AG09319 (cell line): ENCODE measurements at regions not wholly inside any gene's neighbourhood (a gene's known extent, or its start where the extent isn't known, plus 50 kb on each side); places are given as distances from the start of the nearest gene placed in this dataset.

Source experiments
- DNase-seq: peaks from one replicate; pipeline ENCODE4 v3.0.0-alpha.2; 2010; ENCODE audit warnings: low read depth; ENCODE audit errors: extremely low read depth
- CTCF ChIP-seq: IDR thresholded peaks from 2 replicates; pipeline ENCODE4 v1.5.1; 2011; ENCODE audit warnings: low read depth, mild to moderate bottlenecking, inconsistent platforms, low read length, moderate library complexity

GRCh38 chr7:80403686-80404241 lies 108.1 kb downstream of the GNAT3 start:
- DNase-seq = no peak
- TF ChIP-seq CTCF = no peak

GRCh38 chr7:80401708-80402107 lies 110.2 kb downstream of the GNAT3 start:
- no peak for TF ChIP-seq CTCF
- DNase-seq = no peak

- TF ChIP-seq CTCF = no peak
- no peak for DNase-seq
Measured at GRCh38 chr7:80393786-80394185, 118.1 kb downstream of the GNAT3 start.

- no peak for DNase-seq
- peak; percentile 46 for TF ChIP-seq CTCF
Measured at GRCh38 chr7:80392229-80393169, 119.4 kb downstream of the GNAT3 start.

GRCh38 chr7:80387634-80388193 lies 124.2 kb downstream of the GNAT3 start:
- TF ChIP-seq CTCF = no peak
- no peak for DNase-seq

GRCh38 chr7:80386686-80387085 lies 125.2 kb downstream of the GNAT3 start:
- TF ChIP-seq CTCF = no peak
- DNase-seq = no peak

GRCh38 chr7:80385508-80385907 lies 126.4 kb downstream of the GNAT3 start:
- TF ChIP-seq CTCF = no peak

More at GRCh38 chr7:80385508-80385907, 126.4 kb downstream of the GNAT3 start:
- no peak for DNase-seq
